PFSK-1 (cell line): ENCODE measurements at regions not wholly inside any gene's neighbourhood (a gene's known extent, or its start where the extent isn't known, plus 50 kb on each side); places are given as distances from the start of the nearest gene placed in this dataset.

Experiments used
- FOXP2 ChIP-seq: optimal IDR thresholded peaks from 2 replicates; pipeline ENCODE3; 2011; ENCODE audit warnings: borderline replicate concordance, control low read depth, inconsistent platforms; ENCODE audit not compliant: insufficient read depth; ENCODE audit errors: extremely low read length, extremely low read depth
- POLR2AphosphoS5 ChIP-seq: IDR thresholded peaks from 2 replicates; pipeline ENCODE4 v1.6.1; 2012; ENCODE audit warnings: low read depth, mild to moderate bottlenecking, control low read depth, low read length, moderate library complexity
- SIN3A ChIP-seq: IDR thresholded peaks from 2 replicates; pipeline ENCODE4 v1.6.1; 2012; ENCODE audit warnings: mild to moderate bottlenecking, low read length, moderate library complexity, borderline replicate concordance; ENCODE audit not compliant: insufficient read depth
- TAF1 ChIP-seq: IDR thresholded peaks from 2 replicates; pipeline ENCODE4 v1.6.1; 2012; ENCODE audit warnings: low read length, control low read depth, borderline replicate concordance; ENCODE audit not compliant: insufficient read depth
- TF ChIP-seq, protein P1 (sequence below), 2 experiments: IDR thresholded peaks; 2 replicates each; pipeline versions ENCODE4 v1.6.1 to v1.8.0; 2011 to 2012; ENCODE audit warnings: low read depth in 2 of 2, low read length in 2 of 2, control low read depth in 1 of 2, inconsistent platforms in 1 of 2, mild to moderate bottlenecking in 1 of 2, moderate library complexity in 1 of 2; ENCODE audit not compliant: insufficient read depth in 1 of 2

GRCh38 chr3:99532246-99532645, 106.1 kb upstream of the COL8A1 start:
- no peak for TF ChIP-seq FOXP2
- no peak for TF ChIP-seq SIN3A
- TF ChIP-seq, protein P1, sequence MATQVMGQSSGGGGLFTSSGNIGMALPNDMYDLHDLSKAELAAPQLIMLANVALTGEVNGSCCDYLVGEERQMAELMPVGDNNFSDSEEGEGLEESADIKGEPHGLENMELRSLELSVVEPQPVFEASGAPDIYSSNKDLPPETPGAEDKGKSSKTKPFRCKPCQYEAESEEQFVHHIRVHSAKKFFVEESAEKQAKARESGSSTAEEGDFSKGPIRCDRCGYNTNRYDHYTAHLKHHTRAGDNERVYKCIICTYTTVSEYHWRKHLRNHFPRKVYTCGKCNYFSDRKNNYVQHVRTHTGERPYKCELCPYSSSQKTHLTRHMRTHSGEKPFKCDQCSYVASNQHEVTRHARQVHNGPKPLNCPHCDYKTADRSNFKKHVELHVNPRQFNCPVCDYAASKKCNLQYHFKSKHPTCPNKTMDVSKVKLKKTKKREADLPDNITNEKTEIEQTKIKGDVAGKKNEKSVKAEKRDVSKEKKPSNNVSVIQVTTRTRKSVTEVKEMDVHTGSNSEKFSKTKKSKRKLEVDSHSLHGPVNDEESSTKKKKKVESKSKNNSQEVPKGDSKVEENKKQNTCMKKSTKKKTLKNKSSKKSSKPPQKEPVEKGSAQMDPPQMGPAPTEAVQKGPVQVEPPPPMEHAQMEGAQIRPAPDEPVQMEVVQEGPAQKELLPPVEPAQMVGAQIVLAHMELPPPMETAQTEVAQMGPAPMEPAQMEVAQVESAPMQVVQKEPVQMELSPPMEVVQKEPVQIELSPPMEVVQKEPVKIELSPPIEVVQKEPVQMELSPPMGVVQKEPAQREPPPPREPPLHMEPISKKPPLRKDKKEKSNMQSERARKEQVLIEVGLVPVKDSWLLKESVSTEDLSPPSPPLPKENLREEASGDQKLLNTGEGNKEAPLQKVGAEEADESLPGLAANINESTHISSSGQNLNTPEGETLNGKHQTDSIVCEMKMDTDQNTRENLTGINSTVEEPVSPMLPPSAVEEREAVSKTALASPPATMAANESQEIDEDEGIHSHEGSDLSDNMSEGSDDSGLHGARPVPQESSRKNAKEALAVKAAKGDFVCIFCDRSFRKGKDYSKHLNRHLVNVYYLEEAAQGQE (IDR thresholded peaks at IDR 0.05; ENCODE audit: insufficient read depth in 1 of 2, low read depth in 2 of 2, low read length in 2 of 2) = no peak
- no peak for TF ChIP-seq POLR2AphosphoS5
- no peak for TF ChIP-seq TAF1

DNA sequence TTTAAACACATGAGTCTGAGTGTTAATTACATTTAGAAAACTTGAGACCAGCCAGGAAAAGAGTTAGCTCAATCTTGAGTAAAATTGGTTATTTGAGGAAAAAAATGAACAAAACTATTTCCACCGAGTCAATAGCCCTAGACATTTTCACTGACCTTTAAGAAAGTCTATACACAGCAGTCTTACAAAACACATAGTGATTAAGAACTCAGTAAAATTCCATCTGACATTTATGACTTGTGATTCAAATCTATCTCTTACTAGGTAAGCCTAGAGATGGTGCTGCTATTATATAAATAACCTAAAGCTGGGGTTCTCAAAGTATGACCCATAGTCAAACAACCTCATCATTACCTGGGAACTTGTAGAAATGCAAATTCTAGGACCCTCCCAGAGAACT, 109.1 kb upstream of the COL8A1 start:
- TF ChIP-seq SIN3A (no peak), POLR2AphosphoS5 (no peak), TAF1 (no peak), FOXP2 (no peak)
- TF ChIP-seq, protein P1 (IDR thresholded peaks at IDR 0.05; ENCODE audit: insufficient read depth in 1 of 2, low read depth in 2 of 2, low read length in 2 of 2) = no peak

DNA sequence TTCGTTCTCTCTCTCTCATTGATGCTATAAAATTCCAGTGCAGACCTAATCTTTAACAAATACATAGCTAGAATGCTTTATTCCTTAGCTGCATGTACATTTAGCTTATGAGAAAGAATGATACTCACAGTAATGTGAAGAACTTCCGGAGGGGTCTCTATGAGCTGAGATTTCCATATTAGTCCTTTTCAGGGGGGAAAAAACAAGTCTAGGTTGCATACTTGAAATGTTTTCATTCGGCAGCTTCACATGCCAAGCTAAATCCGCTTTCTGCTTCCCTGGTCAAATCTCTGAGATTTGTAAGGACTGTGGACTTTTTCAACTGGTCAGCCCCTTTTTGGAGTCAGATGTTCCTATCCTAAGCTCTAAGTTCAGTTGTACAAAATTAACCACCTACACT, 111.5 kb upstream of the COL8A1 start:
- TF ChIP-seq, protein P1 (IDR thresholded peaks at IDR 0.05; ENCODE audit: insufficient read depth in 1 of 2, low read depth in 2 of 2, low read length in 2 of 2) = no peak
- TF ChIP-seq FOXP2 = no peak
- no peak for TF ChIP-seq TAF1
- TF ChIP-seq POLR2AphosphoS5 = no peak
- no peak for TF ChIP-seq SIN3A

- TF ChIP-seq FOXP2 (no peak), POLR2AphosphoS5 (no peak), TAF1 (no peak), SIN3A (no peak)
- TF ChIP-seq, protein P1 (IDR thresholded peaks at IDR 0.05; ENCODE audit: insufficient read depth in 1 of 2, low read depth in 2 of 2, low read length in 2 of 2) = no peak
Observed at GRCh38 chr3:99524559-99524958, 113.8 kb upstream of the COL8A1 start.
